Ishikawa (cell line): ENCODE measurements at regions not wholly inside any gene's neighbourhood (a gene's known extent, or its start where the extent isn't known, plus 50 kb on each side); places are given as distances from the start of the nearest gene placed in this dataset.

Experiments
- CEBPB ChIP-seq: IDR thresholded peaks from 2 replicates; pipeline ENCODE4 v1.6.1; 2012
- CREB1 ChIP-seq: IDR thresholded peaks from 2 replicates; pipeline ENCODE4 v1.6.1; 2012; ENCODE audit warnings: low read depth
- EGR1 ChIP-seq: IDR thresholded peaks from 2 replicates; pipeline ENCODE4 v1.6.1; 2012
- EP300 ChIP-seq: IDR thresholded peaks from 2 replicates; pipeline ENCODE4 v1.6.1; 2012; ENCODE audit warnings: borderline replicate concordance
- FOXM1 ChIP-seq: IDR thresholded peaks from 2 replicates; pipeline ENCODE4 v1.6.1; 2012; ENCODE audit warnings: low read depth, borderline replicate concordance
- NFIC ChIP-seq: IDR thresholded peaks from 2 replicates; pipeline ENCODE4 v1.6.1; 2012
- RAD21 ChIP-seq: IDR thresholded peaks from 2 replicates; pipeline ENCODE4 v1.6.1; 2012; ENCODE audit warnings: low read depth
- TAF1 ChIP-seq: IDR thresholded peaks from 2 replicates; pipeline ENCODE4 v1.6.1; 2012; ENCODE audit warnings: low read depth, mild to moderate bottlenecking
- TCF12 ChIP-seq: IDR thresholded peaks from 2 replicates; pipeline ENCODE4 v1.6.1; 2012; ENCODE audit warnings: low read depth
- TEAD4 ChIP-seq: IDR thresholded peaks from 2 replicates; pipeline ENCODE4 v1.6.1; 2012
- YY1 ChIP-seq: IDR thresholded peaks from 2 replicates; pipeline ENCODE4 v1.6.1; 2012; ENCODE audit warnings: low read depth
- ZBTB7A ChIP-seq: IDR thresholded peaks from 2 replicates; pipeline ENCODE4 v1.6.1; 2012; ENCODE audit warnings: low read depth
- TF ChIP-seq, protein P1 (sequence below): IDR thresholded peaks from 2 replicates; pipeline ENCODE4 v1.6.1; 2012; ENCODE audit warnings: low read depth, mild to moderate bottlenecking
- TF ChIP-seq, protein P2 (sequence below): IDR thresholded peaks from 2 replicates; pipeline ENCODE4 v1.6.1; 2012
- TF ChIP-seq, protein P3 (sequence below): IDR thresholded peaks from 2 replicates; pipeline ENCODE4 v1.6.1; 2012

DNA sequence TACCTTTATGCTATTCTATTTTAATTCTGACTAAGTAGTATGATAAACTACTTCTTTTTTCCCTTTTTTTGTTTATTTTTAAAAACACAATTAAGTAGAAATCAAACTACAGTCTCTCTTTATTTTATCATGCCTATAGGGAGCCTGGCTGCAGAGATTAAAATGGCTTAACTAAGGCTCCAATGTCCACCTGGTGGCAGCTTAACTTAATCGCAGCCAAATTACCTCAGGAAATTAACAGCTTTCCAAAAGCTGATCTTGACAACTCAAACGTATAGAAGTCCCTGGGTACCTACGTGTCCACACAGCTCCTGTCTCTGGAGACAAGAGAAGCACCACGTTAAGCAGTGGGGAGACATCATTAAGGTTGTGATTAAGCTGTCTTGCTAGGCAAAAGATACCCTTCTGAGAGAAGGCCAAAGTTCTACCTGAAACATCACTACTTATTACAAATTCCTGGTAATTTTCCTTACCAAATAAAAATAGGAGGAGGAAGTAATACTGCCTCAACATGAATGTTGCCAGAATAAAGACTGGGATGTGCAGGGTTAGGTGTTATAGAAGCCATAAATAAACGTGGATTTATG is 63.2 kb upstream of the SNX19 start:
- TF ChIP-seq CREB1 (no peak), RAD21 (peak; percentile 32; the same call in 1 of the 2 replicates), FOXM1 (no peak)

- TF ChIP-seq EP300, result no peak
- no peak for TF ChIP-seq NFIC
- no peak for TF ChIP-seq CREB1
- TF ChIP-seq CEBPB, result no peak
- TF ChIP-seq TCF12, result no peak
- no peak for TF ChIP-seq EGR1
- TF ChIP-seq, protein P1, sequence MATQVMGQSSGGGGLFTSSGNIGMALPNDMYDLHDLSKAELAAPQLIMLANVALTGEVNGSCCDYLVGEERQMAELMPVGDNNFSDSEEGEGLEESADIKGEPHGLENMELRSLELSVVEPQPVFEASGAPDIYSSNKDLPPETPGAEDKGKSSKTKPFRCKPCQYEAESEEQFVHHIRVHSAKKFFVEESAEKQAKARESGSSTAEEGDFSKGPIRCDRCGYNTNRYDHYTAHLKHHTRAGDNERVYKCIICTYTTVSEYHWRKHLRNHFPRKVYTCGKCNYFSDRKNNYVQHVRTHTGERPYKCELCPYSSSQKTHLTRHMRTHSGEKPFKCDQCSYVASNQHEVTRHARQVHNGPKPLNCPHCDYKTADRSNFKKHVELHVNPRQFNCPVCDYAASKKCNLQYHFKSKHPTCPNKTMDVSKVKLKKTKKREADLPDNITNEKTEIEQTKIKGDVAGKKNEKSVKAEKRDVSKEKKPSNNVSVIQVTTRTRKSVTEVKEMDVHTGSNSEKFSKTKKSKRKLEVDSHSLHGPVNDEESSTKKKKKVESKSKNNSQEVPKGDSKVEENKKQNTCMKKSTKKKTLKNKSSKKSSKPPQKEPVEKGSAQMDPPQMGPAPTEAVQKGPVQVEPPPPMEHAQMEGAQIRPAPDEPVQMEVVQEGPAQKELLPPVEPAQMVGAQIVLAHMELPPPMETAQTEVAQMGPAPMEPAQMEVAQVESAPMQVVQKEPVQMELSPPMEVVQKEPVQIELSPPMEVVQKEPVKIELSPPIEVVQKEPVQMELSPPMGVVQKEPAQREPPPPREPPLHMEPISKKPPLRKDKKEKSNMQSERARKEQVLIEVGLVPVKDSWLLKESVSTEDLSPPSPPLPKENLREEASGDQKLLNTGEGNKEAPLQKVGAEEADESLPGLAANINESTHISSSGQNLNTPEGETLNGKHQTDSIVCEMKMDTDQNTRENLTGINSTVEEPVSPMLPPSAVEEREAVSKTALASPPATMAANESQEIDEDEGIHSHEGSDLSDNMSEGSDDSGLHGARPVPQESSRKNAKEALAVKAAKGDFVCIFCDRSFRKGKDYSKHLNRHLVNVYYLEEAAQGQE, result no peak
- TF ChIP-seq TEAD4, result no peak
- TF ChIP-seq, protein P2, sequence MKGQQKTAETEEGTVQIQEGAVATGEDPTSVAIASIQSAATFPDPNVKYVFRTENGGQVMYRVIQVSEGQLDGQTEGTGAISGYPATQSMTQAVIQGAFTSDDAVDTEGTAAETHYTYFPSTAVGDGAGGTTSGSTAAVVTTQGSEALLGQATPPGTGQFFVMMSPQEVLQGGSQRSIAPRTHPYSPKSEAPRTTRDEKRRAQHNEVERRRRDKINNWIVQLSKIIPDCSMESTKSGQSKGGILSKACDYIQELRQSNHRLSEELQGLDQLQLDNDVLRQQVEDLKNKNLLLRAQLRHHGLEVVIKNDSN, result no peak
- TF ChIP-seq ZBTB7A, result no peak
- TF ChIP-seq, protein P3, sequence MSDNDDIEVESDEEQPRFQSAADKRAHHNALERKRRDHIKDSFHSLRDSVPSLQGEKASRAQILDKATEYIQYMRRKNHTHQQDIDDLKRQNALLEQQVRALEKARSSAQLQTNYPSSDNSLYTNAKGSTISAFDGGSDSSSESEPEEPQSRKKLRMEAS, result no peak
- no peak for TF ChIP-seq TAF1
- no peak for TF ChIP-seq YY1
- TF ChIP-seq RAD21, result no peak
- no peak for TF ChIP-seq FOXM1
Observed at GRCh38 chr11:130980071-130980862, 64.0 kb upstream of the SNX19 start.

DNA sequence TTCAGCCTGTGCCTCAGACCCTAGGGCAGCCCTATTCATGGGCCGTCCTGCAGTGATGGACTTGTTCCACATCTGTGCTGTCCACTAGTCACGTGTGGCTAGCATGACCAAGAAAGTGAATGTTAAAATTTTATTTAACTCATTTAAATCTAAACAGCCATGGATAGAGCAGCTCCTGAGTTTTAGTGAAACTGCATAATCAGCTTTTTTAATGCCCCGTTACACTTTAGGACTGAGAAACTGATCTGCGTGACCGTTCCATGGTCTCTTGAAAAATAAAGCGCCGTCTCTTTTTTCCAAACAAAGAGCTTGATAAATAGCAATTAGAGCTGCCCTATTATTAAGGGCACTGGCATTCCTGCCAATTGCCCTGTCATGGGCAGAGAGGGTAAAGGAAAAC is 76.5 kb upstream of the SNX19 start:
- no peak for TF ChIP-seq ZBTB7A
- TF ChIP-seq, protein P3, result no peak
- TF ChIP-seq EGR1, result no peak
- TF ChIP-seq CEBPB, result no peak
- TF ChIP-seq RAD21, result no peak
- TF ChIP-seq TEAD4, result no peak
- TF ChIP-seq, protein P2, result no peak
- TF ChIP-seq TCF12, result no peak
- TF ChIP-seq EP300, result no peak
- TF ChIP-seq, protein P1, result no peak
- TF ChIP-seq YY1, result no peak
- TF ChIP-seq CREB1, result no peak
- no peak for TF ChIP-seq FOXM1
- TF ChIP-seq TAF1, result no peak
- TF ChIP-seq NFIC, result no peak

GRCh38 chr11:130994043-130994442 is 77.8 kb upstream of the SNX19 start:
- no peak for TF ChIP-seq CEBPB
- no peak for TF ChIP-seq CREB1
- no peak for TF ChIP-seq TCF12
- no peak for TF ChIP-seq ZBTB7A
- no peak for TF ChIP-seq TEAD4
- TF ChIP-seq EP300, result no peak
- TF ChIP-seq, protein P3, result no peak
- TF ChIP-seq FOXM1, result no peak
- no peak for TF ChIP-seq EGR1
- TF ChIP-seq YY1, result no peak
- TF ChIP-seq, protein P1, result no peak
